Femur (tissue), 1 donor: ENCODE measurements at regions not wholly inside any gene's neighbourhood (a gene's known extent, or its start where the extent isn't known, plus 50 kb on each side); places are given as distances from the start of the nearest gene placed in this dataset.
"Not testable (repeated sequence)": the region's sequence is repeated elsewhere in the genome, so short reads cannot be mapped to it uniquely, and the experiment has no call there.

Experiments used
- DNase-seq: peaks from one replicate; pipeline ENCODE4 v3.0.0-alpha.2; 2017

GRCh38 chr3:15903759-15904720 lies 106.3 kb upstream of the ANKRD28 start:
- peak; percentile 51 for DNase-seq

- no peak for DNase-seq
Observed at GRCh38 chr3:15905041-15905440, 107.3 kb upstream of the ANKRD28 start.

- DNase-seq, result not testable (repeated sequence)
Observed at GRCh38 chr3:15907403-15907802, 109.6 kb upstream of the ANKRD28 start.

GRCh38 chr3:15918988-15919387 lies 121.2 kb upstream of the ANKRD28 start:
- no peak for DNase-seq

- no peak for DNase-seq
Observed at GRCh38 chr3:15919971-15920370, 122.2 kb upstream of the ANKRD28 start.

GRCh38 chr3:15923640-15924405 lies 126.0 kb upstream of the ANKRD28 start:
- no peak for DNase-seq

GRCh38 chr3:15924914-15925313 lies 127.1 kb upstream of the ANKRD28 start:
- DNase-seq, result no peak

- DNase-seq, result no peak
Observed at GRCh38 chr3:15926871-15927270, 129.1 kb upstream of the ANKRD28 start.

GRCh38 chr3:15927969-15928368 lies 130.2 kb upstream of the ANKRD28 start:
- no peak for DNase-seq

- DNase-seq, result no peak
Observed at GRCh38 chr3:15929944-15930571, 132.3 kb upstream of the ANKRD28 start.

GRCh38 chr3:15932348-15933300 lies 134.8 kb upstream of the ANKRD28 start:
- no peak for DNase-seq

- DNase-seq, result no peak
Observed at GRCh38 chr3:15933439-15934139, 135.8 kb upstream of the ANKRD28 start.

GRCh38 chr3:15934389-15935195 lies 136.8 kb upstream of the ANKRD28 start:
- no peak for DNase-seq

GRCh38 chr3:15936312-15936711 lies 138.5 kb upstream of the ANKRD28 start:
- no peak for DNase-seq

- DNase-seq, result no peak
Observed at GRCh38 chr3:15940641-15941040, 142.9 kb upstream of the ANKRD28 start.

- DNase-seq, result not testable (repeated sequence)
Observed at GRCh38 chr3:15941457-15941856, 143.7 kb upstream of the ANKRD28 start.

- DNase-seq, result no peak
Observed at GRCh38 chr3:15941958-15942357, 144.2 kb upstream of the ANKRD28 start.

GRCh38 chr3:15942462-15942861 lies 144.7 kb upstream of the ANKRD28 start:
- peak; percentile 44 for DNase-seq

GRCh38 chr3:15942936-15943335 lies 145.2 kb upstream of the ANKRD28 start:
- no peak for DNase-seq

- DNase-seq, result no peak
Observed at GRCh38 chr3:15948388-15948787, 150.6 kb upstream of the ANKRD28 start.
